ENCODE measurements at regions not wholly inside any gene's neighbourhood (a gene's known extent, or its start where the extent isn't known, plus 50 kb on each side); places are given as distances from the start of the nearest gene placed in this dataset.
"Not testable (repeated sequence)": the region's sequence is repeated elsewhere in the genome, so short reads cannot be mapped to it uniquely, and the experiment has no call there.

- TF ChIP-seq, protein P1, sequence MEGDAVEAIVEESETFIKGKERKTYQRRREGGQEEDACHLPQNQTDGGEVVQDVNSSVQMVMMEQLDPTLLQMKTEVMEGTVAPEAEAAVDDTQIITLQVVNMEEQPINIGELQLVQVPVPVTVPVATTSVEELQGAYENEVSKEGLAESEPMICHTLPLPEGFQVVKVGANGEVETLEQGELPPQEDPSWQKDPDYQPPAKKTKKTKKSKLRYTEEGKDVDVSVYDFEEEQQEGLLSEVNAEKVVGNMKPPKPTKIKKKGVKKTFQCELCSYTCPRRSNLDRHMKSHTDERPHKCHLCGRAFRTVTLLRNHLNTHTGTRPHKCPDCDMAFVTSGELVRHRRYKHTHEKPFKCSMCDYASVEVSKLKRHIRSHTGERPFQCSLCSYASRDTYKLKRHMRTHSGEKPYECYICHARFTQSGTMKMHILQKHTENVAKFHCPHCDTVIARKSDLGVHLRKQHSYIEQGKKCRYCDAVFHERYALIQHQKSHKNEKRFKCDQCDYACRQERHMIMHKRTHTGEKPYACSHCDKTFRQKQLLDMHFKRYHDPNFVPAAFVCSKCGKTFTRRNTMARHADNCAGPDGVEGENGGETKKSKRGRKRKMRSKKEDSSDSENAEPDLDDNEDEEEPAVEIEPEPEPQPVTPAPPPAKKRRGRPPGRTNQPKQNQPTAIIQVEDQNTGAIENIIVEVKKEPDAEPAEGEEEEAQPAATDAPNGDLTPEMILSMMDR (conservative IDR thresholded peaks at IDR 0.05; ENCODE audit: low read depth, low read length) = no peak
- peak; percentile 5 for DNase-seq (ENCODE audit: low read depth)
- H3K4me3 ChIP-seq (ENCODE audit: low read length) = no peak overlapping the region
These were observed 745.9 kb upstream of the SLC8A1 start for GRCh38 chr2:41197781-41198180.

DNA sequence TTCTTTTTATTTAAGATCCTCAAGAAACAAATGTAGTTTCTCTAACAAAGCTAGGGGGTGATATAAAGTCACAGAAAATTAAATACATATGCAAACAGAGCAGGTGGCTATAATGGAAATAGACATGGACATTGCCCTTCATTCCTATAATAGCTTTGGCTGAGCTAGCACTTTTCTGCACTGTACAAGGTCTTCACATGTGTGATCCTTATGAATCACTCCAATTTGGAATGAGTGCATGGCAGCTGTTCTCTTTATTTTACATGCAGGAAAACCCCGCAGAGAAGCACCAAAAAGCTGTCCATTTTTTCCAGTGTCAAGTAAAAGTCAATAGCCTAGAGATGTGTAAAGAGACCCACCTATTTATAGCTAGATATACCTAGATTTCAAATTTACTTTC is 747.4 kb upstream of the SLC8A1 start:
- no peak for DNase-seq (ENCODE audit: low read depth)
- H3K4me3 ChIP-seq (ENCODE audit: low read length) = no peak overlapping the region
- TF ChIP-seq, protein P1 (conservative IDR thresholded peaks at IDR 0.05; ENCODE audit: low read depth, low read length) = no peak

DNA sequence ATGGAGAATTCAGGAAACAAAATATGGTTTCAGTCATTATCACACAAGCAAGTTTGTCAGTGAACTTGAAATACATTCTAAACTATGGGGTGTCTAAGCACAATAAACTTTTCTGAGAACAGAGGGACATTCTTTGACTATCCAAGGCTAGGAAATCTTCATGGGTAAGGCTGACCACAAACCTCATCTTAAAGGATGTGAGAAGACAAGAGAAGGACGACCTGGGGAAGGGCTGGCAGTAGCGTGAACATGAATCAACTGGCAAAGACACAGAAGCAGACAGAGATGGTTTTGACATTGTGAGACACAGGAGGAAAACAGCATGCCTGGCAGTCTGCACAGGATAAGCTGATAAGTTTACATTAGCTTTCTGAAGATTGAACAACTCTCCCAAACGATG is 752.4 kb upstream of the SLC8A1 start:
- H3K4me3 ChIP-seq (ENCODE audit: low read length) = no peak overlapping the region
- DNase-seq (ENCODE audit: low read depth) = no peak
- TF ChIP-seq, protein P1 (conservative IDR thresholded peaks at IDR 0.05; ENCODE audit: low read depth, low read length) = no peak

DNA sequence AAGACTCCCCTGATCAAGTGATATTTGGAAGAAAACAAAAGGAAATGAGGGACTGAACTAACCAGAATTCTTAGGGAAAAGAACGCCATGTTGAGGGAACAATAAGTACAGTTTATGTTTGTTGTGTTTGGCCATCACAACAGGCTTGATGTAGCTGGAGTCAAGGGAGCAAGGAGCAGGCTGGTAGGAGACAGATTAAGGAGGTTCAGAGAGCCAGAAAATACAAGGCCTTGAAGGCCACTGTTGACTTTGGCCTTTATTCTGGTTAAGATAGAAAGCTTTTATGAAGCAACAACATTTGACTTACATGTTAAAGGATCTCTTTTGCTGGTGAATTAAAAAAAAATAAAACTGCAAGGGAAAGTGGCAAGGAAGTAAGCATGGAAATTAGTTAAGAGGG is 754.1 kb upstream of the SLC8A1 start:
- H3K4me3 ChIP-seq (ENCODE audit: low read length) = no peak overlapping the region
- TF ChIP-seq, protein P1 (conservative IDR thresholded peaks at IDR 0.05; ENCODE audit: low read depth, low read length) = no peak
- no peak for DNase-seq (ENCODE audit: low read depth)

DNA sequence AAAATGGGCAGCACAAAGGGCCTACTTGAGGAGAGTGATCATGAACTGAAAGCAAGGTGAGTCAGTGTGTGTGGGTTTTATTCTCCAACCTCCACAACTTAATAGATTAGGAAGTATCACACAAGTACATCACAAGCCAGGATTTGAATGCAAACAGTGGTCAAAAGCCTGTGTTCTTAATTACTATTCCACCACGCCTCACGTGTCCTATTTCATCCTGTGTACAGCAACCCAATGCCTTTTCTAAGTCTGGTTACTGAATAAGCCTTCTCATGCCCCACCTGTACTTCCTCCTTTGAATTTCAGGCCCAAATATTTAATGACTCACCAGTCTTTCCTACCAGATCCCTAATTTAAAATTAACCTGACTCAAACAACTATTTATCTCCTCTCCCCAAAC is 755.7 kb upstream of the SLC8A1 start:
- TF ChIP-seq, protein P1 (conservative IDR thresholded peaks at IDR 0.05; ENCODE audit: low read depth, low read length) = no peak
- H3K4me3 ChIP-seq (ENCODE audit: low read length) = no peak overlapping the region
- no peak for DNase-seq (ENCODE audit: low read depth)

DNA sequence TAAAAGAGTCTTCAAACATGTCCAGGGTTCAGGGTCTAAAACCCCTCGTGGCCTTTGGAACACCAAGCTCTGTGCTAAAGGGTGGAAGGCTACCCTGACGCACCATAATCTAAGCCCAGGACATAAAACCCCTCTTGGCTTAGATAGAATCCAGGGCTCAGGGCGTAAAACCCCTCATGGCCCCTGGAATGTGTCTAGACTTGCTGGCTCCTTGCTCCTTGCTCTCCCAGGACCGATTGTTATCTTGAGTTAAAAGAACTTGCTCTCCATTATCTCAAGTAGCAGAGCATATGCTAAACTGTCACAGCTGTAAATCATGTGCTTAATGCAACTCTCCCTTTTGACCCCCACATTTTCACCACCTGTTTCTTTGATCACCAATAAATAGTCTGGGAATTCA is 758.1 kb upstream of the SLC8A1 start:
- not testable (repeated sequence) for DNase-seq (ENCODE audit: low read depth)

GRCh38 chr2:41216978-41217377 is 765.1 kb upstream of the SLC8A1 start:
- TF ChIP-seq, protein P1 (conservative IDR thresholded peaks at IDR 0.05; ENCODE audit: low read depth, low read length) = no peak

More for the DNA sequence above, 758.1 kb upstream of the SLC8A1 start:
- not testable (repeated sequence) for H3K4me3 ChIP-seq (ENCODE audit: low read length)

GRCh38 chr2:41222593-41222992 is 770.7 kb upstream of the SLC8A1 start:
- H3K4me3 ChIP-seq (ENCODE audit: low read length) = no peak overlapping the region
- TF ChIP-seq, protein P1 (conservative IDR thresholded peaks at IDR 0.05; ENCODE audit: low read depth, low read length) = no peak
- DNase-seq (ENCODE audit: low read depth) = no peak

More at GRCh38 chr2:41216978-41217377, 765.1 kb upstream of the SLC8A1 start:
- DNase-seq (ENCODE audit: low read depth) = no peak
- H3K4me3 ChIP-seq (ENCODE audit: low read length) = no peak overlapping the region

Measured in retinal pigment epithelial cell (primary cell).